ENCODE measurements at regions not wholly inside any gene's neighbourhood (a gene's known extent, or its start where the extent isn't known, plus 50 kb on each side); places are given as distances from the start of the nearest gene placed in this dataset.

- TF ChIP-seq CTCF (conservative IDR thresholded peaks at IDR 0.05) (no peak), EZH2 (IDR thresholded peaks at IDR 0.05; ENCODE audit: low read depth) (no peak)
Observed at GRCh38 chr1:25031966-25032667, 102.0 kb upstream of the RUNX3 start.

Data from PC-9 (cell line).